AG08395 (cell line): ENCODE measurements at regions not wholly inside any gene's neighbourhood (a gene's known extent, or its start where the extent isn't known, plus 50 kb on each side); places are given as distances from the start of the nearest gene placed in this dataset.
"Not testable (repeated sequence)": the region's sequence is repeated elsewhere in the genome, so short reads cannot be mapped to it uniquely, and the experiment has no call there.

Source experiments
- DNase-seq: peaks from one replicate; pipeline ENCODE4 v3.0.0; 2012; ENCODE audit warnings: mixed read lengths, low spot score

GRCh38 chr3:14252321-14253021 lies 73.9 kb downstream of the LSM3 start:
- no peak for DNase-seq

- peak; percentile 67 for DNase-seq
Measured at GRCh38 chr3:14253022-14253706, 74.5 kb downstream of the LSM3 start.

- DNase-seq: peak; percentile 31
Measured at GRCh38 chr3:14253707-14254382, 75.2 kb downstream of the LSM3 start.

- DNase-seq: no peak
Measured at GRCh38 chr3:14254812-14255702, 76.4 kb downstream of the LSM3 start.

- no peak for DNase-seq
Measured at GRCh38 chr3:14256046-14256445, 77.4 kb downstream of the LSM3 start.

GRCh38 chr3:14256561-14257342 lies 78.1 kb downstream of the LSM3 start:
- DNase-seq: no peak

GRCh38 chr3:14258906-14259904 lies 80.6 kb downstream of the LSM3 start:
- DNase-seq: no peak

GRCh38 chr3:14260463-14260862 lies 81.8 kb downstream of the LSM3 start:
- no peak for DNase-seq

- DNase-seq: peak; percentile 86
Measured at GRCh38 chr3:14261229-14261628, 82.6 kb downstream of the LSM3 start.

- DNase-seq: no peak
Measured at GRCh38 chr3:14262212-14262611, 83.6 kb downstream of the LSM3 start.

- no peak for DNase-seq
Measured at GRCh38 chr3:14262867-14263266, 84.2 kb downstream of the LSM3 start.

- no peak for DNase-seq
Measured at GRCh38 chr3:14263317-14264005, 84.8 kb downstream of the LSM3 start.

GRCh38 chr3:14265246-14265962 lies 86.8 kb downstream of the LSM3 start:
- no peak for DNase-seq

- DNase-seq: peak; percentile 88
Measured at GRCh38 chr3:14266361-14266760, 87.7 kb downstream of the LSM3 start.

GRCh38 chr3:14267976-14268375 lies 89.4 kb downstream of the LSM3 start:
- no peak for DNase-seq

GRCh38 chr3:14268897-14269296 lies 90.3 kb downstream of the LSM3 start:
- DNase-seq: no peak

GRCh38 chr3:14272041-14272958 lies 93.7 kb downstream of the LSM3 start:
- DNase-seq: not testable (repeated sequence)
